H1 (cell line): ENCODE measurements at regions not wholly inside any gene's neighbourhood (a gene's known extent, or its start where the extent isn't known, plus 50 kb on each side); places are given as distances from the start of the nearest gene placed in this dataset.

Experiments
- CTCF ChIA-PET: fragments of 300-600 bp; sonication (Branson Sonifier 250); formaldehyde crosslinking; loops from one replicate; lab custom pipeline; 2021; ENCODE audit not compliant: partially characterized antibody; lab: Charles Lee
- POLR2A ChIA-PET: fragments of 300-600 bp; sonication (Branson Sonifier 250); formaldehyde crosslinking; loops from one replicate; lab custom pipeline; 2021; ENCODE audit warnings: inconsistent platforms; ENCODE audit not compliant: partially characterized antibody; lab: Charles Lee
- DNase-seq, 2 experiments: peaks; one replicate each; pipeline versions ENCODE4 v3.0.0 to v3.0.0-alpha.2; 2010 to 2022; ENCODE audit warnings: low spot score in 2 of 2, low read depth in 1 of 2, mixed read lengths in 1 of 2
- FAIRE-seq: peaks from 2 replicates; lab custom pipeline; 2011; peaks lifted over from hg19 to GRCh38; lab: Jason Lieb, UNC
- H2AFZ ChIP-seq: 2 replicates; pipeline ENCODE4 v1.8.1; 2012; ENCODE audit warnings: low read length, inconsistent platforms
- H2AK5ac ChIP-seq: 2 replicates; pipeline ENCODE4 v1.6.1; 2013; ENCODE audit warnings: low read depth, low read length
- H2BK120ac ChIP-seq: replicated peaks from 2 replicates; pipeline ENCODE3; 2013; ENCODE audit warnings: low read depth, low read length, inconsistent platforms
- H2BK12ac ChIP-seq: 2 replicates; pipeline ENCODE4 v1.6.1; 2013; ENCODE audit warnings: low read depth, low read length
- H2BK15ac ChIP-seq: 2 replicates; pipeline ENCODE4 v1.6.1; 2013; ENCODE audit warnings: low read length
- H2BK20ac ChIP-seq: 2 replicates; pipeline ENCODE4 v1.6.1; 2013; ENCODE audit warnings: low read length
- H2BK5ac ChIP-seq: 2 replicates; pipeline ENCODE4 v1.6.1; 2013; ENCODE audit warnings: low read depth, low read length
- H3K14ac ChIP-seq: 2 replicates; pipeline ENCODE4 v1.6.1; 2013; ENCODE audit warnings: inconsistent platforms; ENCODE audit not compliant: insufficient read length
- H3K18ac ChIP-seq: 2 replicates; pipeline ENCODE4 v1.6.1; 2013; ENCODE audit warnings: low read length; ENCODE audit errors: extremely low read depth
- H3K23ac ChIP-seq: 2 replicates; pipeline ENCODE4 v1.6.1; 2013; ENCODE audit warnings: inconsistent platforms; ENCODE audit not compliant: insufficient read length
- H3K23me2 ChIP-seq: 2 replicates; pipeline ENCODE4 v1.6.1; 2013; ENCODE audit warnings: low read depth, low read length
- H3K27ac ChIP-seq: 2 replicates; pipeline ENCODE4 v1.6.1; 2011; ENCODE audit warnings: low read depth, low read length, inconsistent platforms
- H3K27me3 ChIP-seq, 4 experiments: replicated peaks in 1 of 4; 1 replicate in 1 of 4; 2 replicates in 3 of 4; pipeline versions ENCODE4 v1.6.1 to v1.8.1; 2011 to 2013; ENCODE audit warnings: low read length in 3 of 4, mild to moderate bottlenecking in 3 of 4, inconsistent platforms in 2 of 4, mixed read lengths in 2 of 4, moderate library complexity in 1 of 4; ENCODE audit not compliant: control insufficient read depth in 3 of 4, insufficient read depth in 3 of 4; ENCODE audit errors: extremely low read depth in 1 of 4
- H3K36me3 ChIP-seq, 4 experiments: 2 replicates each; pipeline versions ENCODE4 v1.6.1 to v1.8.1; 2011 to 2013; ENCODE audit warnings: mild to moderate bottlenecking in 4 of 4, low read length in 3 of 4, moderate library complexity in 2 of 4, control low read depth in 1 of 4, inconsistent platforms in 1 of 4; ENCODE audit not compliant: insufficient read depth in 4 of 4, control insufficient read depth in 2 of 4
- H3K4ac ChIP-seq: replicated peaks from 2 replicates; pipeline ENCODE3; 2013; ENCODE audit warnings: low read length, low read depth, mixed read lengths, inconsistent platforms; ENCODE audit not compliant: insufficient read length
- H3K4me1 ChIP-seq, 4 experiments: replicated peaks in 1 of 4; 1 replicate in 1 of 4; 2 replicates in 3 of 4; pipeline versions ENCODE4 v1.6.1 to v1.8.1; 2011 to 2013; ENCODE audit warnings: low read length in 3 of 4, inconsistent platforms in 2 of 4, mixed read lengths in 1 of 4; ENCODE audit not compliant: insufficient read depth in 4 of 4, control insufficient read depth in 3 of 4
- H3K4me2 ChIP-seq, 2 experiments: 2 replicates each; pipeline versions ENCODE4 v1.6.1 to v1.8.1; 2011 to 2013; ENCODE audit warnings: low read depth in 2 of 2, low read length in 2 of 2, control low read depth in 1 of 2, inconsistent platforms in 1 of 2, mild to moderate bottlenecking in 1 of 2; ENCODE audit not compliant: insufficient read depth in 1 of 2
- H3K4me3 ChIP-seq, 4 experiments: fragments of 200-600, 300-600 bp in 1 of 4; sonication (generic), shearing (Covaris generic), sonication (Bioruptor Twin) in 1 of 4; 2 replicates each; pipeline versions ENCODE4 v1.5.1 to v1.8.1; 2011 to 2016; ENCODE audit warnings: low read length in 4 of 4, low read depth in 3 of 4, control low read depth in 2 of 4, inconsistent platforms in 2 of 4, mild to moderate bottlenecking in 2 of 4, mixed read lengths in 1 of 4, moderate library complexity in 1 of 4; ENCODE audit not compliant: insufficient read depth in 2 of 4; ENCODE audit errors: extremely low read depth in 1 of 4
- H3K56ac ChIP-seq: replicated peaks from 2 replicates; pipeline ENCODE3; 2013; ENCODE audit warnings: low read depth, mild to moderate bottlenecking, mixed read lengths, low read length, inconsistent platforms; ENCODE audit not compliant: insufficient read length
- H3K79me1 ChIP-seq: 2 replicates; pipeline ENCODE4 v1.6.1; 2013; ENCODE audit warnings: low read depth, low read length, control low read depth
- H3K79me2 ChIP-seq, 2 experiments: 2 replicates each; pipeline versions ENCODE4 v1.6.1 to v1.8.1; 2012 to 2013; ENCODE audit warnings: low read length in 2 of 2, mild to moderate bottlenecking in 2 of 2, inconsistent platforms in 1 of 2; ENCODE audit not compliant: insufficient read depth in 2 of 2, control insufficient read depth in 1 of 2
- H3K9ac ChIP-seq, 4 experiments: replicated peaks in 1 of 4; 1 replicate in 1 of 4; 2 replicates in 3 of 4; pipeline versions ENCODE4 v1.6.1 to v1.8.1; 2011 to 2013; ENCODE audit warnings: low read depth in 3 of 4, low read length in 3 of 4, control low read depth in 2 of 4, mild to moderate bottlenecking in 2 of 4, moderate library complexity in 2 of 4, inconsistent platforms in 1 of 4; ENCODE audit errors: extremely low read depth in 1 of 4
- H3K9me3 ChIP-seq, 2 experiments: 2 replicates each; pipeline versions ENCODE4 v1.6.1 to v1.8.1; 2012 to 2013; ENCODE audit warnings: mild to moderate bottlenecking in 2 of 2, moderate library complexity in 2 of 2, control low read depth in 1 of 2, inconsistent platforms in 1 of 2, low read depth in 1 of 2, low read length in 1 of 2, mixed read lengths in 1 of 2; ENCODE audit not compliant: insufficient read depth in 2 of 2
- H4K20me1 ChIP-seq, 2 experiments: replicated peaks in 1 of 2; 2 replicates each; pipeline versions ENCODE3 to v1.8.1; 2011 to 2013; ENCODE audit warnings: inconsistent platforms in 2 of 2, low read length in 2 of 2, mild to moderate bottlenecking in 1 of 2; ENCODE audit not compliant: insufficient read depth in 2 of 2, control insufficient read depth in 1 of 2
- H4K5ac ChIP-seq: 2 replicates; pipeline ENCODE4 v1.6.1; 2013; ENCODE audit warnings: low read length, low read depth, mixed read lengths, inconsistent platforms; ENCODE audit not compliant: insufficient read length
- H4K8ac ChIP-seq: 2 replicates; pipeline ENCODE4 v1.8.0; 2013; ENCODE audit warnings: mild to moderate bottlenecking, moderate library complexity, low read length, inconsistent platforms; ENCODE audit not compliant: insufficient read depth; ENCODE audit errors: extremely low read depth
- H4K91ac ChIP-seq: replicated peaks from 2 replicates; pipeline ENCODE3; 2013; ENCODE audit warnings: low read length, mixed read lengths, inconsistent platforms; ENCODE audit not compliant: insufficient read length
- CHD2 ChIP-seq: IDR thresholded peaks from 2 replicates; pipeline ENCODE4 v1.6.1; 2012; ENCODE audit warnings: low read length, improper control_type of control experiment
- EGR1 ChIP-seq: IDR thresholded peaks from 2 replicates; pipeline ENCODE4 v1.6.1; 2011; ENCODE audit warnings: low read depth, low read length, borderline replicate concordance
- EZH2 ChIP-seq: fragments of 200-600 bp; sonication (generic); IDR thresholded peaks from 2 replicates; pipeline ENCODE4 v1.7.1; 2012; ENCODE audit warnings: low read depth, mild to moderate bottlenecking, moderate library complexity, low read length, inconsistent platforms; ENCODE audit not compliant: severe bottlenecking
- HDAC6 ChIP-seq: IDR thresholded peaks from one replicate; pipeline ENCODE4 v1.7.1; 2012; ENCODE audit warnings: low read depth, mild to moderate bottlenecking, inconsistent platforms, low read length, moderate library complexity
- MAFK ChIP-seq: IDR thresholded peaks from 2 replicates; pipeline ENCODE4 v1.6.1; 2012; ENCODE audit warnings: low read depth, mild to moderate bottlenecking, improper control_type of control experiment, low read length
- SIX5 ChIP-seq: IDR thresholded peaks from 2 replicates; pipeline ENCODE4 v1.6.1; 2011; ENCODE audit warnings: mild to moderate bottlenecking, low read depth, low read length
- TBP ChIP-seq: IDR thresholded peaks from 2 replicates; pipeline ENCODE4 v1.6.1; 2011; ENCODE audit warnings: low read depth, low read length, improper control_type of control experiment
- WGBS, 2 experiments: shearing (Covaris generic) in 1 of 2; methylation state at CpG; one replicate each; pipeline versions ENCODE4 v1.1.6 to v1.1.7; 2013 to 2015; ENCODE audit warnings: low lambda C conversion rate in 2 of 2, mixed read lengths in 2 of 2, inconsistent platforms in 1 of 2, low coverage in 1 of 2, missing lambda C conversion rate in 1 of 2; ENCODE audit not compliant: insufficient replicate concordance in 2 of 2, insufficient coverage in 1 of 2, insufficient read length in 1 of 2; ENCODE audit errors: extremely low coverage in 1 of 2, missing lambda C conversion rate in 1 of 2; 5-methylcytosine and 5-hydroxymethylcytosine counted together

DNA sequence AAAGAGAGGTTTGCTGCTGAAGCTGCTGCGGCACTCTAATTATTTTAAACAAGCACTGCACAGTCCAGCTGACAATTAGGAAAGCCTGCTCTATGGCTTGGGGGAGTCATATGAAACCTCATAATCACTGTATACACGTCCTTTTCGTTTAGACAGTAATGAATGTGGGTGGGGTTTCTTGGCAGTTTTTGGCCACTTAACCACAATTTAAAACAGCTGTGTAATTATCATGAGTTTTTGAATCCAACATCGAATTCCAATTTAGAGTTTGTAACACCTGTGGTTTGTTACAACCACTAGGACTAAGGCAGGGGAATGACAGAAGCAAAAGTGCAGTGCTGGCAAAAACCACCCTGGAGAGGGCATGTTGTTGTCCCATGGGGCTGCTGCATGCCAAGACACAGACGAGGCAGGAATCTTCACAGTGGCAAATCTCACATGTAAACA, 99.5 kb downstream of the CXXC4 start:
- 88% methylated on average over 5 of the region's 5 CpGs; no CpG with 5 or more reads in 1 of the 2 experiments for WGBS, 2 experiments

More for the DNA sequence above, 99.5 kb downstream of the CXXC4 start:
- H2BK20ac ChIP-seq: no peak overlapping the region
- H3K27ac ChIP-seq: no peak overlapping the region
- H4K8ac ChIP-seq: no peak overlapping the region
- H2BK5ac ChIP-seq: no peak overlapping the region
- no peaks in the 10 kb centered on the region for H3K79me2 ChIP-seq
- H3K4me2 ChIP-seq: no peak overlapping the region
- H3K4me1 ChIP-seq: peaks cover 0 to 4% (median 0%) of the 10 kb centered on the region in 4 experiments; a peak in 1 of 7 replicates
- no peak overlapping the region for H3K18ac ChIP-seq
- H3K23ac ChIP-seq: no peak overlapping the region
- H3K9me3 ChIP-seq: no peaks in the 10 kb centered on the region
- no peak overlapping the region for H4K91ac ChIP-seq
- POLR2A ChIA-PET: interaction anchor here (1.9 kb wide), 1 partner anchor 97 kb away, joined by 4 read pairs; no protein-coding TSS in a partner anchor
- no peaks in the 10 kb centered on the region for H3K79me1 ChIP-seq
- no peak overlapping the region for H3K4ac ChIP-seq
- H3K56ac ChIP-seq: no peak overlapping the region
- no peak overlapping the region for H2AK5ac ChIP-seq
- no peak overlapping the region for H2BK15ac ChIP-seq
- no peaks in the 10 kb centered on the region for H4K20me1 ChIP-seq
- no peak overlapping the region for H2BK12ac ChIP-seq
- no peak overlapping the region; the same call in 1 of the 2 replicates for H2AFZ ChIP-seq
- CTCF ChIA-PET: interaction anchor here (0.6 to 2.3 kb wide), 3 partner anchors 11 to 477 kb away, joined by 3 to 6 read pairs (median 5); no protein-coding TSS in a partner anchor
- H3K36me3 ChIP-seq: no peaks in the 10 kb centered on the region
- no peak for DNase-seq
- H3K23me2 ChIP-seq: no peaks in the 10 kb centered on the region
- peak; percentile 42 for FAIRE-seq
- H4K5ac ChIP-seq: peak overlapping the region; percentile 10
- H2BK120ac ChIP-seq: no peak overlapping the region
- no peak overlapping the region for H3K14ac ChIP-seq
- H3K27me3 ChIP-seq: no peaks in the 10 kb centered on the region
- TF ChIP-seq EZH2 (no peak), MAFK (peak; percentile 39; the same call in 1 of the 2 replicates), CHD2 (no peak), HDAC6 (no peak), SIX5 (no peak), TBP (no peak), EGR1 (no peak)
- H3K9ac ChIP-seq: no peak overlapping the region
- H3K4me3 ChIP-seq: no peak overlapping the region
